ENCODE measurements at regions not wholly inside any gene's neighbourhood (a gene's known extent, or its start where the extent isn't known, plus 50 kb on each side); places are given as distances from the start of the nearest gene placed in this dataset.

DNA sequence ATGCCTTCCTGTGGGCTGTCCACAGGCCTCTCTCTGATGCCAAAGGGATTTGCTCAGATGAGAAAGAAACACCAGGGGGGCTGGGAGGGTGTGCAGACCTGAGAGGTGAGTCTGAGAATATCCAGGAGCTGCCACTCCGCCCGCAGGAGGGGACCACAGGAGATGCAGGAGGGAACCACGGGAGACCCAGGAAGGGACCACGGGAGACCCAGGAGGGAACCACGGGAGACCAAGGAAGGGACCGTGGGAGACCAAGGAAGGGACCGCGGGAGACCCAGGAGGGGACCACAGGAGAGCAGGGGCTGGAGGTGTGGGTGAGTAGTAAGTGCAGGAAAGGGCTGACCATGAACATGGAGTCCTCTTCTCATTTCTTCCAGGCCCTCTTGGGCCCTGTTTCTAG, 74.6 kb upstream of the SFSWAP start:
- TF ChIP-seq, protein P1, sequence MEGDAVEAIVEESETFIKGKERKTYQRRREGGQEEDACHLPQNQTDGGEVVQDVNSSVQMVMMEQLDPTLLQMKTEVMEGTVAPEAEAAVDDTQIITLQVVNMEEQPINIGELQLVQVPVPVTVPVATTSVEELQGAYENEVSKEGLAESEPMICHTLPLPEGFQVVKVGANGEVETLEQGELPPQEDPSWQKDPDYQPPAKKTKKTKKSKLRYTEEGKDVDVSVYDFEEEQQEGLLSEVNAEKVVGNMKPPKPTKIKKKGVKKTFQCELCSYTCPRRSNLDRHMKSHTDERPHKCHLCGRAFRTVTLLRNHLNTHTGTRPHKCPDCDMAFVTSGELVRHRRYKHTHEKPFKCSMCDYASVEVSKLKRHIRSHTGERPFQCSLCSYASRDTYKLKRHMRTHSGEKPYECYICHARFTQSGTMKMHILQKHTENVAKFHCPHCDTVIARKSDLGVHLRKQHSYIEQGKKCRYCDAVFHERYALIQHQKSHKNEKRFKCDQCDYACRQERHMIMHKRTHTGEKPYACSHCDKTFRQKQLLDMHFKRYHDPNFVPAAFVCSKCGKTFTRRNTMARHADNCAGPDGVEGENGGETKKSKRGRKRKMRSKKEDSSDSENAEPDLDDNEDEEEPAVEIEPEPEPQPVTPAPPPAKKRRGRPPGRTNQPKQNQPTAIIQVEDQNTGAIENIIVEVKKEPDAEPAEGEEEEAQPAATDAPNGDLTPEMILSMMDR (IDR thresholded peaks at IDR 0.05), result no peak
- no peak for TF ChIP-seq POLR2A (IDR thresholded peaks at IDR 0.05)

Data from lower leg skin (tissue), 3 donors.